GM19328 (cell line): ENCODE measurements at regions not wholly inside any gene's neighbourhood (a gene's known extent, or its start where the extent isn't known, plus 50 kb on each side); places are given as distances from the start of the nearest gene placed in this dataset.
"Not testable (repeated sequence)": the region's sequence is repeated elsewhere in the genome, so short reads cannot be mapped to it uniquely, and the experiment has no call there.

ENCODE experiments used
- ATAC-seq: cut with Tn5 transposase; IDR thresholded peaks from one replicate; pipeline ENCODE4 v1.9.1; 2021; ENCODE audit warnings: mild to moderate bottlenecking, moderate library complexity; ENCODE audit not compliant: unreplicated experiment

DNA sequence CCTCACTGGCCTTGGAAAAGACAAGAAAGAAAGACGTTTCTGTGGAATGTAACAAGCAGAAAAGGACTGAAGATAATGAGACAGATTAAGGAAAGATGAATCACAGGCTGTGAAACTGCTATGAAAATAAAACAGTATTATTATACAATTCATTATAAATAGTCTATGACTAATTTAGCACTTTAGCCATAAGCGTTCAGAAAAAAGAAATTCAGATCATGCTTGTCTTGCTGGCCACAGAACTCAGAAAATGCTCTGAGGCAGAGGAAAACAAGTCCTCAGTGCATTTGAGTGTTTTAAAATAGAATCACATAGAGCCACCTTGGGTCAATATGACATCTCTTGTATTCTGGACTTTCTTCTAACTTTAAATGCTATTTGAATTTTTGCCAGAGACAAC, 65.9 kb upstream of the NBPF26 start:
- ATAC-seq: not testable (repeated sequence)

- not testable (repeated sequence) for ATAC-seq
Measured at GRCh38 chr1:120658622-120659021, 65.1 kb upstream of the NBPF26 start.

GRCh38 chr1:120659133-120659532, 64.6 kb upstream of the NBPF26 start:
- ATAC-seq: not testable (repeated sequence)

DNA sequence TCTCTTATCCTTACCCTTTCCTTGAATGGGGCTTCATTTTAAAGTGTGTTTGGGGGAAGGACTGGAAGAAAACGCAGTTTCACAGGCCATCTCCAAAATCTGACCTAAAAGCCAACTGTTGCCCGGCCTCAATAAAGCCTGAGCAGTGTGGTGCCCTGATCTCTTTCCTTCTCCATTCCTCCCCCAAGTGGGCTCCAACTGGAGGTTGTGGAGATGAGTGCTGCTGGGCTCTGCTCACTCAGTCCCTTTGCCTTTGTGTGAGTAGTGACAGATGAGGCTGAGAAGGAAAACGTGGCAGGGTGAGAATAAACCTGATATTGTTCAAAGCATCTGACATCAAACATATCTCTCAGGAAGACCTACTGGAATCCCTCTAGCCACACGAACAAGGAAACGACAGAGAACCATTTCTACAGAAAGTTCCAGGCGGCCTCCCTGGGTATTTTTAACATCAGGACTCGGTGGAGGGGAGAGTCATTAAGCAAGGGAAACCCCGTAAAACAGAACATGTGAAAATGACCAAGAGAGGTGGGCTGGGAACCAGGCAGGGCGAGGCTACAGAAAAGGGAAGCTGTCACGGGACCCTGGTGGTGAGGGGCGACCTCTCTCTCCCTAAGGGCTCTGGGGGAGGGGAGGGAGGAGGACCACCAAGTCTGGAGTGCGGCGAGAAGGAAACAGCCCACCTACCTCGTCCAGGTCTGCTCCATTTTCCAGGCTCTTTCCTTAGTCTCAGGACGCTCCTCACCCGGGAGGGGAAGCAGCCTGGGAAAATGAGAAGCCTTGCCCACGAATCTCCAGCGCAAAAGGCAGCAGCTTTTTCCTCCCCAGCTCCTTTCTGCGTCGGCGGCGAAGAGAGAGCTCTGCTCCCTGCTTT, 59.1 kb upstream of the NBPF26 start:
- ATAC-seq: not testable (repeated sequence)

- ATAC-seq: not testable (repeated sequence)
Measured at GRCh38 chr1:120665250-120665577, 58.5 kb upstream of the NBPF26 start.

- not testable (repeated sequence) for ATAC-seq
Measured at GRCh38 chr1:120668187-120668586, 55.6 kb upstream of the NBPF26 start.
